ENCODE measurements at regions not wholly inside any gene's neighbourhood (a gene's known extent, or its start where the extent isn't known, plus 50 kb on each side); places are given as distances from the start of the nearest gene placed in this dataset.
A peak's percentile ranks its signal among the peaks of the same experiment; 100 is the strongest.

DNA sequence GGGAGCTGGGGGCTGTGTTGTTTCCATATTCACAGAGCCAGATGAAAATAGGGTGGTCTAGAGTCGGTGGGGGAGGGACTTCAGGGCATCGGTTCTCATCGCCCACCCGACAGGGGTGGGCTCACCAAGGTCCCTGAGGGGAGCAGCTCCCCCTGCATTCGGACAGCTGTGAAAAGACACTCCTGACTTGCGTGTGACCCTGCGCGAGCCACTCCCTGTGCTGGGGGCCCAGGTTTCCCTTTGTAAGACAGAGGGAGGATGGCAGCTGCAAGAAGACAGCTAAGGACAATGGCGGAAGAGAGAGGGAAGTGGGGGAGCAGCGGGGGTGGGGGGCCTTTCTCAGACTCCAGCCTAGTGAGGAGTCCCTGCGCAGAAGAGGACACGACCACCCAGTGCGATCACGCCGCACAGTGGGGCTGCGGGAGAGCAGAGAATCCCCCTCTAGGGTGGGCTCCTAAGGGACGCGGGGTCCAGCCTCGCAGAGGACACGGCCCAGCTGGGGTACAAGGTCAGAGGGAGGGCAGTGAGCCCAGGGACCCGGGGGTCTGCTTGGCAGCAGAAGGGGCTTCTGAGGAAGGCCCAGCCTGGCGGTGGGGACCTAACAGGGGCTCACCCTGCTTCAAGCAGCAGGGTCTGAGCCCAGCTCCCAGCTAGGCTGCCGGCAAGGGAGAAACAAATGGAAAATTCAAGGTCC is 326.9 kb upstream of the DIO3 start:
- POLR2A ChIA-PET, result interaction anchor here (0.6 to 6.5 kb wide), 3 partner anchors 51 to 54 kb away, joined by 3 to 76 read pairs (median 4); no protein-coding TSS in a partner anchor

DNA sequence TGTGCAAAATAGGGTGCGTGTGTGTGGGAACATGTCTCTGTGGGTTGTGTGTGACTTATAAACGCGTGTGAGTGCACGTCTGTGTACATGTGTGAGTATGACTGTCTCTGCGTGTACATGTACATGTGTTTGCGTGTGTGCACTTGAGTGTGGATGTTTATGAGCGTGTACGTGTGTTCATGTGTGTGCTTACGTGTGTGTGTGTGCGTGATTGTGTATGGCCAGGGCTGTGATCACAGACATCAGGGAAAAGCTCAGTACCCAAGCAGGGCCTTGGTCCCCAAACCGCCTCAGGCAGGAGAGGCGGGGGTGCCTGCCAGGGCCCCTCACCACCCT is 326.3 kb upstream of the DIO3 start:
- no peak for FAIRE-seq
- Histone ChIP-seq H3K27ac (ENCODE audit: extremely low read length, insufficient read depth, low read length) (no peak overlapping the region), H2AFZ (ENCODE audit: low read length) (no peak overlapping the region), H3K27me3 (ENCODE audit: control insufficient read depth in 1 of 2, insufficient read depth in 2 of 2, low read length in 2 of 2) (peaks cover 0 to 10% of the 10 kb centered on the region in 2 experiments; a peak in 2 of 5 replicates), H3K4me1 (ENCODE audit: insufficient read depth, low read length) (peaks cover 71% of the 10 kb centered on the region), H3K9ac (ENCODE audit: insufficient read depth, low read depth, low read length) (no peak overlapping the region), H3K36me3 (replicated peaks in 1 of 2; ENCODE audit: control insufficient read depth in 1 of 2, insufficient read depth in 2 of 2, low read length in 2 of 2) (no peaks in the 10 kb centered on the region), H3K4me3 (replicated peaks in 1 of 3; ENCODE audit: insufficient read depth in 1 of 3, low read depth in 2 of 3, low read length in 3 of 3) (no peak overlapping the region), H3K4me2 (ENCODE audit: low read depth, low read length) (peak overlapping the region; percentile 50; the same call in 1 of the 2 replicates), H4K20me1 (ENCODE audit: insufficient read depth, low read length) (no peaks in the 10 kb centered on the region), H3K9me3 (ENCODE audit: low read length) (no peaks in the 10 kb centered on the region), H3K79me2 (ENCODE audit: insufficient read depth, low read length) (no peaks in the 10 kb centered on the region)
- DNase-seq (ENCODE audit: low spot score), result no peak
- no TSS peak for BruUV-seq (replicated peaks)
- ChIA-PET POLR2A (interaction anchor here (0.6 to 6.5 kb wide), 2 partner anchors 50 to 53 kb away, joined by 3 to 76 read pairs; no protein-coding TSS in a partner anchor), CTCF (ENCODE audit: low intra/inter-chr PET ratio, low total read pairs) (interaction anchor here (1.2 kb wide), 1 partner anchor 52 kb away, joined by 5 read pairs; no protein-coding TSS in a partner anchor)
- no peak for ATAC-seq
- 56% methylated on average over 11 of the region's 12 CpGs for WGBS (ENCODE audit: low lambda C conversion rate)
- intact Hi-C loops (cut with micrococcal nuclease; ENCODE audit: unreplicated experiment), result loop anchor here (1.0 to 5.0 kb wide), 3 partner anchors 329 to 392 kb away; no protein-coding TSS in a partner anchor
- in situ Hi-C loops (cut with HindIII; ENCODE audit: extremely low pct_ligation_motif_present, low pct_unique_long_range_greater_than_20kb), result loop anchor here (5.0 to 10.0 kb wide), 2 partner anchors 53 to 330 kb away; partner anchors contain the start of gene RTL1
- TF ChIP-seq IKZF1 (IDR thresholded peaks at IDR 0.05) (no peak), ZNF121 (CRISPR knock-in tag; IDR thresholded peaks at IDR 0.05) (no peak), TP53 (CRISPR knock-in tag; conservative IDR thresholded peaks at IDR 0.05) (no peak), ZNF547 (CRISPR knock-in tag; IDR thresholded peaks at IDR 0.05) (no peak), ZFP62 (CRISPR knock-in tag; IDR thresholded peaks at IDR 0.05) (no peak), HDAC1 (CRISPR knock-in tag; IDR thresholded peaks at IDR 0.05) (no peak; the same call in 1 of the 2 replicates), GABPB1 (CRISPR knock-in tag; IDR thresholded peaks at IDR 0.05) (no peak), ZNF24 (IDR thresholded peaks at IDR 0.05) (no peak), NFE2 (CRISPR knock-in tag; IDR thresholded peaks at IDR 0.05) (no peak), SRSF1 (optimal IDR thresholded peaks at IDR 0.05; ENCODE audit: low read depth, low read length) (no peak), RFXANK (CRISPR knock-in tag; IDR thresholded peaks at IDR 0.05) (no peak)
- TF ChIP-seq, protein P1, sequence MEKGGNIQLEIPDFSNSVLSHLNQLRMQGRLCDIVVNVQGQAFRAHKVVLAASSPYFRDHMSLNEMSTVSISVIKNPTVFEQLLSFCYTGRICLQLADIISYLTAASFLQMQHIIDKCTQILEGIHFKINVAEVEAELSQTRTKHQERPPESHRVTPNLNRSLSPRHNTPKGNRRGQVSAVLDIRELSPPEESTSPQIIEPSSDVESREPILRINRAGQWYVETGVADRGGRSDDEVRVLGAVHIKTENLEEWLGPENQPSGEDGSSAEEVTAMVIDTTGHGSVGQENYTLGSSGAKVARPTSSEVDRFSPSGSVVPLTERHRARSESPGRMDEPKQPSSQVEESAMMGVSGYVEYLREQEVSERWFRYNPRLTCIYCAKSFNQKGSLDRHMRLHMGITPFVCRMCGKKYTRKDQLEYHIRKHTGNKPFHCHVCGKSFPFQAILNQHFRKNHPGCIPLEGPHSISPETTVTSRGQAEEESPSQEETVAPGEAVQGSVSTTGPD (CRISPR knock-in tag; IDR thresholded peaks at IDR 0.05), result no peak
- TF ChIP-seq, protein P2, sequence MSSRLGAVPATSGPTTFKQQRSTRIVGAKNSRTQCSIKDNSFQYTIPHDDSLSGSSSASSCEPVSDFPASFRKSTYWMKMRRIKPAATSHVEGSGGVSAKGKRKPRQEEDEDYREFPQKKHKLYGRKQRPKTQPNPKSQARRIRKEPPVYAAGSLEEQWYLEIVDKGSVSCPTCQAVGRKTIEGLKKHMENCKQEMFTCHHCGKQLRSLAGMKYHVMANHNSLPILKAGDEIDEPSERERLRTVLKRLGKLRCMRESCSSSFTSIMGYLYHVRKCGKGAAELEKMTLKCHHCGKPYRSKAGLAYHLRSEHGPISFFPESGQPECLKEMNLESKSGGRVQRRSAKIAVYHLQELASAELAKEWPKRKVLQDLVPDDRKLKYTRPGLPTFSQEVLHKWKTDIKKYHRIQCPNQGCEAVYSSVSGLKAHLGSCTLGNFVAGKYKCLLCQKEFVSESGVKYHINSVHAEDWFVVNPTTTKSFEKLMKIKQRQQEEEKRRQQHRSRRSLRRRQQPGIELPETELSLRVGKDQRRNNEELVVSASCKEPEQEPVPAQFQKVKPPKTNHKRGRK (CRISPR knock-in tag; IDR thresholded peaks at IDR 0.05), result no peak
- TF ChIP-seq, protein P3, sequence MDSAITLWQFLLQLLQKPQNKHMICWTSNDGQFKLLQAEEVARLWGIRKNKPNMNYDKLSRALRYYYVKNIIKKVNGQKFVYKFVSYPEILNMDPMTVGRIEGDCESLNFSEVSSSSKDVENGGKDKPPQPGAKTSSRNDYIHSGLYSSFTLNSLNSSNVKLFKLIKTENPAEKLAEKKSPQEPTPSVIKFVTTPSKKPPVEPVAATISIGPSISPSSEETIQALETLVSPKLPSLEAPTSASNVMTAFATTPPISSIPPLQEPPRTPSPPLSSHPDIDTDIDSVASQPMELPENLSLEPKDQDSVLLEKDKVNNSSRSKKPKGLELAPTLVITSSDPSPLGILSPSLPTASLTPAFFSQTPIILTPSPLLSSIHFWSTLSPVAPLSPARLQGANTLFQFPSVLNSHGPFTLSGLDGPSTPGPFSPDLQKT (CRISPR knock-in tag; IDR thresholded peaks at IDR 0.05; ENCODE audit: borderline replicate concordance), result no peak

More for the DNA sequence above, 326.9 kb upstream of the DIO3 start:
- CTCF ChIA-PET (ENCODE audit: low intra/inter-chr PET ratio, low total read pairs), result interaction anchor here (1.2 kb wide), 1 partner anchor 51 kb away, joined by 5 read pairs; no protein-coding TSS in a partner anchor
- DNase-seq (ENCODE audit: low spot score), result no peak
- Histone ChIP-seq H3K36me3 (replicated peaks in 1 of 2; ENCODE audit: control insufficient read depth in 1 of 2, insufficient read depth in 2 of 2, low read length in 2 of 2) (no peaks in the 10 kb centered on the region), H4K20me1 (ENCODE audit: insufficient read depth, low read length) (no peaks in the 10 kb centered on the region), H3K27ac (ENCODE audit: extremely low read length, insufficient read depth, low read length) (no peak overlapping the region), H3K27me3 (ENCODE audit: control insufficient read depth in 1 of 2, insufficient read depth in 2 of 2, low read length in 2 of 2) (peaks cover 0 to 10% of the 10 kb centered on the region in 2 experiments; a peak in 2 of 5 replicates), H2AFZ (ENCODE audit: low read length) (no peak overlapping the region), H3K9me3 (ENCODE audit: low read length) (no peaks in the 10 kb centered on the region), H3K4me1 (ENCODE audit: insufficient read depth, low read length) (peaks cover 66% of the 10 kb centered on the region), H3K79me2 (ENCODE audit: insufficient read depth, low read length) (no peaks in the 10 kb centered on the region), H3K4me2 (ENCODE audit: low read depth, low read length) (no peak overlapping the region), H3K9ac (ENCODE audit: insufficient read depth, low read depth, low read length) (no peak overlapping the region), H3K4me3 (replicated peaks in 1 of 3; ENCODE audit: insufficient read depth in 1 of 3, low read depth in 2 of 3, low read length in 3 of 3) (no peak overlapping the region)
- no peak for FAIRE-seq
- WGBS (ENCODE audit: low lambda C conversion rate), result 66% methylated on average over 20 of the region's 23 CpGs
- BruUV-seq (replicated peaks), result no TSS peak
- no peak for TF ChIP-seq CREB1 (IDR thresholded peaks at IDR 0.05)
- TF ChIP-seq CREB1 (CRISPR knock-in tag; IDR thresholded peaks at IDR 0.05), result no peak
- TF ChIP-seq MTF1 (CRISPR knock-in tag; IDR thresholded peaks at IDR 0.05), result no peak
- ATAC-seq, result no peak
- intact Hi-C loops (cut with micrococcal nuclease; ENCODE audit: unreplicated experiment) (no loop called here), in situ Hi-C loops (cut with HindIII; ENCODE audit: extremely low pct_ligation_motif_present, low pct_unique_long_range_greater_than_20kb) (loop anchor here (10.0 kb wide), 1 partner anchor 330 kb away; the partner anchor contains the start of gene RTL1)
